ENCODE measurements at regions not wholly inside any gene's neighbourhood (a gene's known extent, or its start where the extent isn't known, plus 50 kb on each side); places are given as distances from the start of the nearest gene placed in this dataset.

- H3K4me3 ChIP-seq = no peak overlapping the region
- H3K4me1 Mint-ChIP-seq = peaks cover 7% of the 10 kb centered on the region
- no peak overlapping the region for H3K27ac Mint-ChIP-seq
- no peak overlapping the region for H2AFZ ChIP-seq (replicated peaks)
- H3K79me2 ChIP-seq (ENCODE audit: low read depth) = no peaks in the 10 kb centered on the region
- no peaks in the 10 kb centered on the region for H3F3A ChIP-seq (ENCODE audit: low read depth)
- H3K27ac ChIP-seq = no peak overlapping the region
- no peaks in the 10 kb centered on the region for H3K9me3 Mint-ChIP-seq
- no peaks in the 10 kb centered on the region for H3K36me3 Mint-ChIP-seq
- H3K4me3 Mint-ChIP-seq = peak overlapping the region; percentile 9
- H3K9me3 ChIP-seq (ENCODE audit: low read depth) = no peaks in the 10 kb centered on the region
- peaks cover 6% of the 10 kb centered on the region for H3K27me3 Mint-ChIP-seq (ENCODE audit: insufficient read depth, low read depth)
- H3K9ac ChIP-seq = no peak overlapping the region
- no peaks in the 10 kb centered on the region for H4K20me1 ChIP-seq (ENCODE audit: low read depth)
- H3K36me3 ChIP-seq = no peaks in the 10 kb centered on the region
- TF ChIP-seq EZH2phosphoT487 (IDR thresholded peaks at IDR 0.05) = no peak
- TF ChIP-seq EZH2 (IDR thresholded peaks at IDR 0.05) = no peak
- TF ChIP-seq CTCF (IDR thresholded peaks at IDR 0.05) = no peak
- no peaks in the 10 kb centered on the region for H3K27me3 ChIP-seq
- DNase-seq (ENCODE audit: low spot score) = no peak
- H3K4me1 ChIP-seq = no peaks in the 10 kb centered on the region
- H3K4me2 ChIP-seq = no peak overlapping the region
These were observed 178.3 kb upstream of the FOXA2 start for GRCh38 chr20:22762576-22763256.

GRCh38 chr20:22763257-22763906 lies 179.0 kb upstream of the FOXA2 start:
- Mint-ChIP-seq H3K27ac (no peak overlapping the region), H3K4me3 (no peak overlapping the region), H3K9me3 (no peaks in the 10 kb centered on the region), H3K27me3 (ENCODE audit: insufficient read depth, low read depth) (peaks cover 6% of the 10 kb centered on the region), H3K36me3 (no peaks in the 10 kb centered on the region), H3K4me1 (peaks cover 7% of the 10 kb centered on the region)
- no peaks in the 10 kb centered on the region for H3F3A ChIP-seq (ENCODE audit: low read depth)
- no peaks in the 10 kb centered on the region for H4K20me1 ChIP-seq (ENCODE audit: low read depth)
- no peak overlapping the region for H3K9ac ChIP-seq
- H3K9me3 ChIP-seq (ENCODE audit: low read depth) = no peaks in the 10 kb centered on the region
- no peak overlapping the region for H3K27ac ChIP-seq
- no peak overlapping the region for H3K4me3 ChIP-seq
- TF ChIP-seq CTCF (IDR thresholded peaks at IDR 0.05) = no peak
- TF ChIP-seq EZH2 (IDR thresholded peaks at IDR 0.05) = no peak
- no peak for TF ChIP-seq EZH2phosphoT487 (IDR thresholded peaks at IDR 0.05)
- H3K4me2 ChIP-seq = no peak overlapping the region
- no peaks in the 10 kb centered on the region for H3K79me2 ChIP-seq (ENCODE audit: low read depth)
- no peak overlapping the region for H2AFZ ChIP-seq (replicated peaks)
- no peaks in the 10 kb centered on the region for H3K4me1 ChIP-seq
- H3K27me3 ChIP-seq = no peaks in the 10 kb centered on the region
- no peak for DNase-seq (ENCODE audit: low spot score)
- no peaks in the 10 kb centered on the region for H3K36me3 ChIP-seq

- peaks cover 2% of the 10 kb centered on the region for H3K4me1 Mint-ChIP-seq
- no peak overlapping the region for H3K27ac Mint-ChIP-seq
- no peak overlapping the region for H3K4me2 ChIP-seq
These were observed 184.2 kb upstream of the FOXA2 start for GRCh38 chr20:22768266-22769178.

More at GRCh38 chr20:22768266-22769178, 184.2 kb upstream of the FOXA2 start:
- Histone ChIP-seq H4K20me1 (ENCODE audit: low read depth) (no peaks in the 10 kb centered on the region), H3K4me3 (no peak overlapping the region), H3K27me3 (no peaks in the 10 kb centered on the region), H3K9ac (no peak overlapping the region), H3K9me3 (ENCODE audit: low read depth) (no peaks in the 10 kb centered on the region), H3K36me3 (no peaks in the 10 kb centered on the region), H3K4me1 (no peaks in the 10 kb centered on the region), H2AFZ (replicated peaks) (no peak overlapping the region), H3K27ac (no peak overlapping the region), H3F3A (ENCODE audit: low read depth) (no peaks in the 10 kb centered on the region), H3K79me2 (ENCODE audit: low read depth) (no peaks in the 10 kb centered on the region)
- TF ChIP-seq EZH2 (IDR thresholded peaks at IDR 0.05) (no peak), EZH2phosphoT487 (IDR thresholded peaks at IDR 0.05) (no peak), CTCF (IDR thresholded peaks at IDR 0.05) (no peak)
- Mint-ChIP-seq H3K36me3 (no peaks in the 10 kb centered on the region), H3K4me3 (no peak overlapping the region), H3K9me3 (no peaks in the 10 kb centered on the region), H3K27me3 (ENCODE audit: insufficient read depth, low read depth) (peaks cover 3% of the 10 kb centered on the region)
- peak; percentile 30 for DNase-seq (ENCODE audit: low spot score)
